ENCODE measurements at regions not wholly inside any gene's neighbourhood (a gene's known extent, or its start where the extent isn't known, plus 50 kb on each side); places are given as distances from the start of the nearest gene placed in this dataset.

DNA sequence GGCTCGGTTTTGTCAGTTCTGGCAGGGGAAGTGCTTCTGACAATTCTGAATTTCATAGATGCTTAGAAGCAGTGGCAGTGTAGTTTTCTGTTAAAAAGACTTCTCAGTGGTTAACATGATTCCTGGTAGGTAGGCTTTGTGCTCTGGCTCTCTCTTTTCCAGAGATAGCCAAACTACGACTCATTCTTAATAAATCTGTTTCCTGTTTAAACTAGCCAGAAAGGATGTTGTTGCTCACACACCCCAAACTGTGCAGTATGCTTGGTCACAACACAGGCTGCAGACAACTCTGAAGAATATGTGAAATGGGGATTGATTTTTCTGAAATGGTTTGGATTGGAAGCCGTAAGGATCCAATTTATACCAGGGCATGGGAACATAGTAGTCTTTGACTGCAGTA lies 711.5 kb downstream of the PCDH17 start:
- TF ChIP-seq, protein P1, sequence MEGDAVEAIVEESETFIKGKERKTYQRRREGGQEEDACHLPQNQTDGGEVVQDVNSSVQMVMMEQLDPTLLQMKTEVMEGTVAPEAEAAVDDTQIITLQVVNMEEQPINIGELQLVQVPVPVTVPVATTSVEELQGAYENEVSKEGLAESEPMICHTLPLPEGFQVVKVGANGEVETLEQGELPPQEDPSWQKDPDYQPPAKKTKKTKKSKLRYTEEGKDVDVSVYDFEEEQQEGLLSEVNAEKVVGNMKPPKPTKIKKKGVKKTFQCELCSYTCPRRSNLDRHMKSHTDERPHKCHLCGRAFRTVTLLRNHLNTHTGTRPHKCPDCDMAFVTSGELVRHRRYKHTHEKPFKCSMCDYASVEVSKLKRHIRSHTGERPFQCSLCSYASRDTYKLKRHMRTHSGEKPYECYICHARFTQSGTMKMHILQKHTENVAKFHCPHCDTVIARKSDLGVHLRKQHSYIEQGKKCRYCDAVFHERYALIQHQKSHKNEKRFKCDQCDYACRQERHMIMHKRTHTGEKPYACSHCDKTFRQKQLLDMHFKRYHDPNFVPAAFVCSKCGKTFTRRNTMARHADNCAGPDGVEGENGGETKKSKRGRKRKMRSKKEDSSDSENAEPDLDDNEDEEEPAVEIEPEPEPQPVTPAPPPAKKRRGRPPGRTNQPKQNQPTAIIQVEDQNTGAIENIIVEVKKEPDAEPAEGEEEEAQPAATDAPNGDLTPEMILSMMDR (IDR thresholded peaks at IDR 0.05; ENCODE audit: low read depth, low read length, missing input control), result no peak
- TF ChIP-seq EGR1 (IDR thresholded peaks at IDR 0.05; ENCODE audit: low read depth in 2 of 2), result no peak
- TF ChIP-seq MAX (IDR thresholded peaks at IDR 0.05), result no peak
- TF ChIP-seq NR2F2 (IDR thresholded peaks at IDR 0.05), result no peak
- no peak for TF ChIP-seq YY1 (IDR thresholded peaks at IDR 0.05)
